HCT116 (cell line): ENCODE measurements at regions not wholly inside any gene's neighbourhood (a gene's known extent, or its start where the extent isn't known, plus 50 kb on each side); places are given as distances from the start of the nearest gene placed in this dataset.

Source experiments
- ATAC-seq: fragments of 200-7000 bp; cut with Tn5 transposase; 2 replicates; pipeline ENCODE4 v1.9.1; 2020; ENCODE audit warnings: mild to moderate bottlenecking, moderate library complexity
- BruUV-seq: library from RNA; stranded (reverse); fragments of 400-500 nt; replicated peaks from 2 replicates; lab custom pipeline; 2021; lab: Mats Ljungman, UMichigan
- CTCF ChIA-PET: fragments of 300-600 bp; sonication (Branson Sonifier 250); formaldehyde crosslinking; loops from one replicate; lab custom pipeline; 2021; ENCODE audit warnings: antibody characterized with exemption; lab: Charles Lee
- POLR2A ChIA-PET: fragments of 300-600, 350-600 bp; sonication (Branson Sonifier 250); formaldehyde crosslinking; loops from one replicate; lab custom pipeline; 2021; ENCODE audit warnings: antibody characterized with exemption; lab: Charles Lee
- RAD21 ChIA-PET, 2 experiments: fragments of 300-600 bp; sonication (Branson Sonifier 250); formaldehyde crosslinking; loops; one replicate each; lab custom pipeline; 2023; ENCODE audit warnings: low total read pairs in 2 of 2; ENCODE audit not compliant: uncharacterized antibody in 2 of 2, unreplicated experiment in 2 of 2, low non-redundant PET in 1 of 2; lab: Charles Lee
- DNase-seq: peaks from one replicate; pipeline ENCODE4 v3.0.0-alpha.2; 2010; ENCODE audit warnings: low read depth, low spot score
- H2AFZ ChIP-seq: fragments of 200-600 bp; shearing (Covaris generic), sonication (generic); 2 replicates; pipeline ENCODE4 v1.6.1; 2017; ENCODE audit warnings: low read depth, mixed run types, mixed read lengths, antibody characterized with exemption, low read length; ENCODE audit not compliant: poor library complexity, severe bottlenecking
- H3K27ac ChIP-seq: 2 replicates; pipeline ENCODE4 v1.5.1; 2012; ENCODE audit warnings: low read depth, low read length
- H3K27me3 ChIP-seq: fragments of 200-600 bp; sonication (generic); 2 replicates; pipeline ENCODE4 v1.6.1; 2016; ENCODE audit warnings: mixed run types, low read length, mixed read lengths; ENCODE audit not compliant: insufficient read depth
- H3K36me3 ChIP-seq, 2 experiments: fragments of 200-500 bp in 1 of 2; fragments of 200-600 bp in 1 of 2; sonication (Bioruptor generic) in 1 of 2; sonication (generic) in 1 of 2; 2 replicates each; pipeline versions ENCODE4 v1.5.1 to v1.6.1; 2014 to 2016; ENCODE audit warnings: low read length in 2 of 2, inconsistent platforms in 1 of 2, mixed read lengths in 1 of 2, mixed run types in 1 of 2; ENCODE audit not compliant: insufficient read depth in 2 of 2, control insufficient read depth in 1 of 2
- H3K4me1 ChIP-seq, 2 experiments: fragments of 200-600 bp in 1 of 2; sonication (generic) in 1 of 2; 2 replicates each; pipeline versions ENCODE4 v1.5.1 to v1.6.1; 2012 to 2017; ENCODE audit warnings: low read length in 2 of 2, inconsistent platforms in 1 of 2, mild to moderate bottlenecking in 1 of 2, mixed read lengths in 1 of 2, mixed run types in 1 of 2, moderate library complexity in 1 of 2; ENCODE audit not compliant: insufficient read depth in 2 of 2, control insufficient read depth in 1 of 2
- H3K4me2 ChIP-seq: fragments of 200-600 bp; sonication (generic); 2 replicates; pipeline ENCODE4 v1.6.1; 2017; ENCODE audit warnings: mixed run types, low read length, mixed read lengths
- H3K4me3 ChIP-seq, 2 experiments: fragments of 200-600 bp in 1 of 2; sonication (generic) in 1 of 2; replicated peaks in 1 of 2; 2 replicates each; pipeline ENCODE4 v1.5.1; 2011 to 2016; ENCODE audit warnings: low read length in 2 of 2, control low read depth in 1 of 2, low read depth in 1 of 2, mild to moderate bottlenecking in 1 of 2, mixed read lengths in 1 of 2, mixed run types in 1 of 2
- H3K79me2 ChIP-seq: fragments of 200-600 bp; sonication (generic); 2 replicates; pipeline ENCODE4 v1.6.1; 2017; ENCODE audit warnings: mild to moderate bottlenecking, mixed run types, low read length, moderate library complexity, mixed read lengths; ENCODE audit not compliant: insufficient read depth
- H3K9ac ChIP-seq: fragments of 200-600 bp; sonication (generic); 2 replicates; pipeline ENCODE4 v1.6.1; 2016; ENCODE audit warnings: low read length, mixed read lengths
- H3K9me2 ChIP-seq: fragments of 200-600 bp; sonication (generic), shearing (Covaris generic); 2 replicates; pipeline ENCODE4 v1.6.1; 2017; ENCODE audit warnings: mixed run types, mild to moderate bottlenecking, moderate library complexity; ENCODE audit not compliant: insufficient read depth
- H3K9me3 ChIP-seq, 2 experiments: fragments of 200-500 bp in 1 of 2; fragments of 200-600 bp in 1 of 2; sonication (Bioruptor generic) in 1 of 2; sonication (generic) in 1 of 2; 2 replicates each; pipeline ENCODE4 v1.6.1; 2014 to 2017; ENCODE audit warnings: low read length in 2 of 2, mixed read lengths in 2 of 2, inconsistent platforms in 1 of 2, low read depth in 1 of 2, mild to moderate bottlenecking in 1 of 2, mixed run types in 1 of 2, moderate library complexity in 1 of 2; ENCODE audit not compliant: control insufficient read depth in 1 of 2, insufficient read depth in 1 of 2
- H4K20me1 ChIP-seq: fragments of 200-600 bp; sonication (generic), shearing (Covaris generic); 2 replicates; pipeline ENCODE4 v1.6.1; 2017; ENCODE audit warnings: mixed run types, mild to moderate bottlenecking, moderate library complexity; ENCODE audit not compliant: insufficient read depth
- CEBPB ChIP-seq: IDR thresholded peaks from 2 replicates; pipeline ENCODE4 v1.6.1; 2012; ENCODE audit warnings: low read depth
- EGR1 ChIP-seq: IDR thresholded peaks from 2 replicates; pipeline ENCODE4 v1.6.1; 2012; ENCODE audit warnings: low read depth
- ELF1 ChIP-seq: IDR thresholded peaks from 2 replicates; pipeline ENCODE4 v1.6.1; 2012; ENCODE audit warnings: low read depth, borderline replicate concordance
- EZH2 ChIP-seq: fragments of 200-600 bp; sonication (generic); IDR thresholded peaks from 2 replicates; pipeline ENCODE4 v1.6.1; 2017; ENCODE audit warnings: antibody characterized with exemption, mixed run types
- FOSL1 ChIP-seq: IDR thresholded peaks from 2 replicates; pipeline ENCODE4 v1.6.1; 2012; ENCODE audit warnings: low read depth
- POLR2A ChIP-seq: IDR thresholded peaks from 2 replicates; pipeline ENCODE4 v1.7.0; 2011; ENCODE audit warnings: borderline replicate concordance; ENCODE audit not compliant: insufficient read depth, insufficient read length; ENCODE audit errors: extremely low read depth
- RAD21 ChIP-seq: IDR thresholded peaks from 2 replicates; pipeline ENCODE4 v1.6.1; 2012; ENCODE audit warnings: low read depth, mild to moderate bottlenecking
- REST ChIP-seq: IDR thresholded peaks from 2 replicates; pipeline ENCODE4 v1.6.1; 2012; ENCODE audit warnings: low read depth
- SIN3A ChIP-seq: IDR thresholded peaks from 2 replicates; pipeline ENCODE4 v1.6.1; 2012; ENCODE audit warnings: low read depth
- SRF ChIP-seq: IDR thresholded peaks from 2 replicates; pipeline ENCODE4 v1.6.1; 2012; ENCODE audit warnings: low read depth
- TCF7L2 ChIP-seq: IDR thresholded peaks from 2 replicates; pipeline ENCODE4 v1.7.0; 2011; ENCODE audit warnings: borderline replicate concordance, inconsistent platforms; ENCODE audit not compliant: insufficient read depth, insufficient read length; ENCODE audit errors: extremely low read depth
- YY1 ChIP-seq: IDR thresholded peaks from 2 replicates; pipeline ENCODE4 v1.6.1; 2011; ENCODE audit warnings: low read length, low read depth, moderate library complexity, mild to moderate bottlenecking; ENCODE audit not compliant: insufficient replicate concordance; ENCODE audit errors: extremely low read depth
- ZFX ChIP-seq: fragments of 450-650 bp; IDR thresholded peaks from 2 replicates; pipeline ENCODE4 v1.6.1; 2017
- ZNF274 ChIP-seq: fragments of 200-500 bp; sonication (Bioruptor generic); IDR thresholded peaks from 2 replicates; pipeline ENCODE4 v1.6.1; 2014; ENCODE audit warnings: mild to moderate bottlenecking, low read depth, low read length, inconsistent platforms
- intact Hi-C: fragments of 100-400 bp; cut with micrococcal nuclease; formaldehyde crosslinking; loops from 2 replicates; pipeline ENCODE4 v1.10.0; 2022
- TF ChIP-seq, protein P1 (sequence below): IDR thresholded peaks from 2 replicates; pipeline ENCODE4 v1.6.1; 2012

- no peak overlapping the region for H3K4me3 ChIP-seq
- peaks cover 0 to 2% of the 10 kb centered on the region in 2 experiments; a peak in 1 of 4 replicates for H3K9me3 ChIP-seq
- ChIA-PET POLR2A (no interaction called here), CTCF (no interaction called here), RAD21 (no interaction called here)
- H3K36me3 ChIP-seq, result no peaks in the 10 kb centered on the region
- H3K4me2 ChIP-seq, result no peak overlapping the region
- TF ChIP-seq CEBPB (no peak), YY1 (no peak), ELF1 (no peak), EGR1 (no peak), RAD21 (no peak), ZFX (no peak), TCF7L2 (no peak), POLR2A (no peak), EZH2 (no peak), SIN3A (no peak), ZNF274 (no peak), SRF (no peak), REST (no peak), FOSL1 (no peak)
- TF ChIP-seq, protein P1, sequence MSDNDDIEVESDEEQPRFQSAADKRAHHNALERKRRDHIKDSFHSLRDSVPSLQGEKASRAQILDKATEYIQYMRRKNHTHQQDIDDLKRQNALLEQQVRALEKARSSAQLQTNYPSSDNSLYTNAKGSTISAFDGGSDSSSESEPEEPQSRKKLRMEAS, result no peak
- H3K27me3 ChIP-seq, result no peaks in the 10 kb centered on the region
- H4K20me1 ChIP-seq, result no peaks in the 10 kb centered on the region
- intact Hi-C loops, result no loop called here
- ATAC-seq (no peak), DNase-seq (no peak)
- H3K27ac ChIP-seq, result no peak overlapping the region
- BruUV-seq, result no TSS peak
- no peak overlapping the region for H3K9ac ChIP-seq
- H3K9me2 ChIP-seq, result no peaks in the 10 kb centered on the region
- H2AFZ ChIP-seq, result no peak overlapping the region
- H3K79me2 ChIP-seq, result no peaks in the 10 kb centered on the region
- H3K4me1 ChIP-seq, result no peaks in the 10 kb centered on the region
Observed at GRCh38 chr14:97944380-97944779, 1147.2 kb downstream of the VRK1 start.
